ENCODE measurements at regions not wholly inside any gene's neighbourhood (a gene's known extent, or its start where the extent isn't known, plus 50 kb on each side); places are given as distances from the start of the nearest gene placed in this dataset.
"Not testable (repeated sequence)": the region's sequence is repeated elsewhere in the genome, so short reads cannot be mapped to it uniquely, and the experiment has no call there.

- not testable (repeated sequence) for DNase-seq
These were observed 61.6 kb upstream of the GBA3 start for GRCh38 chr4:22631167-22631566.

GRCh38 chr4:22634541-22635181, 58.1 kb upstream of the GBA3 start:
- DNase-seq: no peak

- not testable (repeated sequence) for DNase-seq
These were observed 57.6 kb upstream of the GBA3 start for GRCh38 chr4:22635182-22635549.

GRCh38 chr4:22635692-22636091, 57.0 kb upstream of the GBA3 start:
- DNase-seq: no peak

- no peak for DNase-seq
These were observed 55.4 kb upstream of the GBA3 start for GRCh38 chr4:22637306-22637705.

Measured in stimulated activated CD4-positive, alpha-beta T cell treated with anti-CD3 and anti-CD28 coated beads, Interleukin-12 subunit alpha, Interleukin-12 subunit beta, amount 100 ng/mL, for 4 hours (primary cell).